ENCODE measurements at regions not wholly inside any gene's neighbourhood (a gene's known extent, or its start where the extent isn't known, plus 50 kb on each side); places are given as distances from the start of the nearest gene placed in this dataset.

GRCh38 chr14:34060651-34060999, 109.8 kb upstream of the EGLN3 start (continued):
- TF ChIP-seq ZIK1 (CRISPR knock-in tag; IDR thresholded peaks at IDR 0.05; ENCODE audit: borderline replicate concordance, low read depth) (no peak), CBX1 (IDR thresholded peaks at IDR 0.05; ENCODE audit: low read depth) (no peak), MTA1 (CRISPR knock-in tag; IDR thresholded peaks at IDR 0.05; ENCODE audit: borderline replicate concordance) (no peak), GABPB1 (CRISPR knock-in tag; IDR thresholded peaks at IDR 0.05) (no peak), ZNF891 (CRISPR knock-in tag; IDR thresholded peaks at IDR 0.05) (0 out of 2 replicates have a peak, but pooled peaks have one; percentile 2), PRPF4 (IDR thresholded peaks at IDR 0.05; ENCODE audit: low read depth, low read length, poor library complexity, severe bottlenecking) (peak; percentile 73), ZNF430 (CRISPR knock-in tag; IDR thresholded peaks at IDR 0.05) (no peak), STAT6 (CRISPR knock-in tag; IDR thresholded peaks at IDR 0.05; ENCODE audit: borderline replicate concordance) (no peak), ZNF549 (CRISPR knock-in tag; IDR thresholded peaks at IDR 0.05) (no peak), SOX5 (CRISPR knock-in tag; IDR thresholded peaks at IDR 0.05; ENCODE audit: borderline replicate concordance) (no peak), HMGXB4 (CRISPR knock-in tag; IDR thresholded peaks at IDR 0.05; ENCODE audit: borderline replicate concordance in 1 of 2, low read depth in 1 of 2) (no peak), ZBTB7B (CRISPR knock-in tag; IDR thresholded peaks at IDR 0.05) (no peak), ZNF274 (CRISPR knock-in tag; IDR thresholded peaks at IDR 0.05) (no peak; the same call in 1 of the 2 replicates), FOXK1 (CRISPR knock-in tag; IDR thresholded peaks at IDR 0.05; ENCODE audit: borderline replicate concordance, low read depth) (no peak), FOXA1 (IDR thresholded peaks at IDR 0.05) (no peak), FOXA1 (CRISPR knock-in tag; IDR thresholded peaks at IDR 0.05) (no peak), HMGXB3 (CRISPR knock-in tag; IDR thresholded peaks at IDR 0.05; ENCODE audit: borderline replicate concordance) (no peak), ZNF225 (CRISPR knock-in tag; IDR thresholded peaks at IDR 0.05) (peak; percentile 54; the same call in 1 of the 2 replicates), ATF1 (CRISPR knock-in tag; IDR thresholded peaks at IDR 0.05) (no peak), SALL1 (CRISPR knock-in tag; IDR thresholded peaks at IDR 0.05) (no peak), NFIC (IDR thresholded peaks at IDR 0.05; ENCODE audit: low read length) (no peak), ZBTB3 (CRISPR knock-in tag; IDR thresholded peaks at IDR 0.05; ENCODE audit: borderline replicate concordance, low read depth) (no peak), ZNF816 (CRISPR knock-in tag; IDR thresholded peaks at IDR 0.05; ENCODE audit: borderline replicate concordance) (no peak), NR1H2 (CRISPR knock-in tag; IDR thresholded peaks at IDR 0.05; ENCODE audit: borderline replicate concordance, low read depth) (no peak)

Data from HepG2 (cell line).